ENCODE measurements at regions not wholly inside any gene's neighbourhood (a gene's known extent, or its start where the extent isn't known, plus 50 kb on each side); places are given as distances from the start of the nearest gene placed in this dataset.

DNA sequence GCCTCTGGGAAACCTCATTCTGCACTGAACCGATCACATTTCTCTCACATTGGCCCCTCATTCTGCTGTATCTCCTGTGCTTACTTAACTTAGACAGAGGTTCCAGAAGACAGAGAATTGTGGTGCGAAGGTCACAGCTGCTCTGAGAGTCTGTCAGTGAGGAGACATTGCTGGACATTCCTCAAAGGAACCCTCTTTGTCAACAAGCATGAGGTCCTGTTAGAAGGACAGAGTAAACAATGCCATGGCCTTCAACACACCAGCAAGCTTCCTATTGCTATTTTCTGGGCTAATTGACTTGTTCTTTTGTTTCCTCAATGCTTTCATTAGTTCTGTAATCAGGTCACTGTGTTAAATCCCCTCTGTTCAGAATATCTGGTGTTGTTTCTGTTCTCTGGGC is 109.3 kb upstream of the FZD8 start:
- H3K27me3 ChIP-seq, result no peaks in the 10 kb centered on the region
- no peaks in the 10 kb centered on the region for H3K9me3 ChIP-seq
- DNase-seq, result no peak
- H3K27ac ChIP-seq, result no peak overlapping the region
- H3K36me3 ChIP-seq, result no peaks in the 10 kb centered on the region
- H3K4me1 ChIP-seq, result no peaks in the 10 kb centered on the region
- no peak for TF ChIP-seq POLR2A (IDR thresholded peaks at IDR 0.05)
- TF ChIP-seq, protein P1, sequence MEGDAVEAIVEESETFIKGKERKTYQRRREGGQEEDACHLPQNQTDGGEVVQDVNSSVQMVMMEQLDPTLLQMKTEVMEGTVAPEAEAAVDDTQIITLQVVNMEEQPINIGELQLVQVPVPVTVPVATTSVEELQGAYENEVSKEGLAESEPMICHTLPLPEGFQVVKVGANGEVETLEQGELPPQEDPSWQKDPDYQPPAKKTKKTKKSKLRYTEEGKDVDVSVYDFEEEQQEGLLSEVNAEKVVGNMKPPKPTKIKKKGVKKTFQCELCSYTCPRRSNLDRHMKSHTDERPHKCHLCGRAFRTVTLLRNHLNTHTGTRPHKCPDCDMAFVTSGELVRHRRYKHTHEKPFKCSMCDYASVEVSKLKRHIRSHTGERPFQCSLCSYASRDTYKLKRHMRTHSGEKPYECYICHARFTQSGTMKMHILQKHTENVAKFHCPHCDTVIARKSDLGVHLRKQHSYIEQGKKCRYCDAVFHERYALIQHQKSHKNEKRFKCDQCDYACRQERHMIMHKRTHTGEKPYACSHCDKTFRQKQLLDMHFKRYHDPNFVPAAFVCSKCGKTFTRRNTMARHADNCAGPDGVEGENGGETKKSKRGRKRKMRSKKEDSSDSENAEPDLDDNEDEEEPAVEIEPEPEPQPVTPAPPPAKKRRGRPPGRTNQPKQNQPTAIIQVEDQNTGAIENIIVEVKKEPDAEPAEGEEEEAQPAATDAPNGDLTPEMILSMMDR (IDR thresholded peaks at IDR 0.05), result no peak
- no peak overlapping the region for H3K4me3 ChIP-seq

DNA sequence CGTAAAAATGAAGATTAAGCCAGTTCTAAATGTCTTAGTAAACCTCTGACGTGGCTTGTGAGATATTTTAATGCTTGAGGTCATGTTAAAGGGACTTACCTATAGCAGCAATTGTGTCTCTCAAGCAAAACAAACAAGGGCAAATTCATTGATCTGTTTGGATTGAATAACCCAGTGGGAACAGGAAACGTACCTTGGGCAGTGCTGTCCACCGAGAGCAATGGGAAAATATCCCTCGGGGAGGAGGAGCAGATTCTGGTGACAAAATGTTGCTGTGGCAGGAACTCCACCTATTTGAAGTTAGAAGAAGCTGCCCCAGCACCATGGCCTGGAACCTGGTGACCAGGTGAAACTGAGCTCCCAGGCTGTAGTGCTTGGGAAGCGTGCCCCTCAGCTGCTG is 107.1 kb upstream of the FZD8 start:
- Histone ChIP-seq H3K9me3 (no peaks in the 10 kb centered on the region), H3K27me3 (no peaks in the 10 kb centered on the region), H3K4me3 (no peak overlapping the region), H3K36me3 (no peaks in the 10 kb centered on the region), H3K27ac (no peak overlapping the region), H3K4me1 (no peaks in the 10 kb centered on the region)
- no peak for DNase-seq
- TF ChIP-seq POLR2A (IDR thresholded peaks at IDR 0.05), result no peak
- TF ChIP-seq, protein P1 (IDR thresholded peaks at IDR 0.05), result no peak

DNA sequence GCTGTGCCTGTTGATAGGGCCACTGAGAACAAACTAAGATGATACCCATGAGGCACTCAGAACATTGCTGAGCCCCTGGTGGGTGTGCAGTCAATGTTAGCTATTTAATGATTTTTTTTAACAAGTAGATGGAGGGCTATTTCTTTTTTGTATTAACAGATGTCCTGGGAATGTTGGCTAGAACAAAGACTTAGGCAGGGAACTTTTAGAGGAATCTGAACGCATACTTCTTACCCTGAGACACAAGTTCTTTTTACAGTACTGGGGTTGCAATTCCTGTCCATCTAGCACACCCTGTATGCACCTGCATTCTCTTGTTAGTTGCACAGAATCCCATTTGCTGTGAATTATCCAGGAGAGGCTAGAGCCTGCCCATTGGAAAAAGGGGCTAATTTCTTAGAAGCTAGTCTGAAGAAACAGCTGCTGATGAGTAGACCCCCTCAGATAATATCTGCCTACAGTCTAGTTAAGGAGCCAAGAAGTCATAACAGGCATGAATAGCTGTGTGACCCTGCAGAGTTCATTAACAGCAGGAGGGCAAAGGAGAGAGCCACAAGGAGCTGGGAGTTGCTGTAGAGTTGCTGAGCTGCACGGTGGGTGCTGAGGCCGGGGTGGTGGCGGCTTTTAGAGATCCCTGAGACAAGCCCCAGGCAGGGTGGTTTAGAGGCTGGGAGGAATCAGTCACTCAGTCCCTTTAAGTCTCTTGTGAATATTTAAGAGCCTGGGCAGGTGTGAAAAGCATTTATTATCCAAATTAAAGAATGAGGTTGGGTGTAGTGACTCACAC is 103.7 kb upstream of the FZD8 start:
- Histone ChIP-seq H3K36me3 (no peaks in the 10 kb centered on the region), H3K9me3 (no peaks in the 10 kb centered on the region), H3K4me1 (no peaks in the 10 kb centered on the region), H3K27me3 (no peaks in the 10 kb centered on the region), H3K27ac (no peak overlapping the region), H3K4me3 (no peak overlapping the region)
- no peak for DNase-seq
- TF ChIP-seq, protein P1 (IDR thresholded peaks at IDR 0.05), result no peak
- no peak for TF ChIP-seq POLR2A (IDR thresholded peaks at IDR 0.05)

DNA sequence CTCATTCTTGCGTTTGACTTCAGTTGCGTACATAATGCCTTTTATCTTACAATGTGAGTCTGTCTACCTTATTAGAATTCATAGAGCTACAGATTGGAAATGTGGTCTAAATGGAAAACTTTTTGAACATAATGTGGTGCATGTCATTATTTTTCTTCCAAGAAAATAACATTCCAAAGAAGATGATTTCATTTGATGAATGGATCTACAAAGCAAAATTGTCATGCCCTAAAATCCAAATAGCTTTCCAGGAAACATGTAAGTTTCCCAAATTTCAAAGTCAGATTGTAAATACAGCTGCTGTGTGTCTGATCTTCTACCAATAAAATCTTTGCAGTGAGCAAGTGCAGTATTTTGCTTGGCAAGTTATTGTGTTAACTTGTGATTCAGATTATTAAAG is 101.8 kb upstream of the FZD8 start:
- Histone ChIP-seq H3K4me1 (no peaks in the 10 kb centered on the region), H3K9me3 (no peaks in the 10 kb centered on the region), H3K36me3 (no peaks in the 10 kb centered on the region), H3K4me3 (no peak overlapping the region), H3K27ac (no peak overlapping the region), H3K27me3 (no peaks in the 10 kb centered on the region)
- TF ChIP-seq, protein P1 (IDR thresholded peaks at IDR 0.05), result no peak
- no peak for TF ChIP-seq POLR2A (IDR thresholded peaks at IDR 0.05)
- DNase-seq, result no peak

DNA sequence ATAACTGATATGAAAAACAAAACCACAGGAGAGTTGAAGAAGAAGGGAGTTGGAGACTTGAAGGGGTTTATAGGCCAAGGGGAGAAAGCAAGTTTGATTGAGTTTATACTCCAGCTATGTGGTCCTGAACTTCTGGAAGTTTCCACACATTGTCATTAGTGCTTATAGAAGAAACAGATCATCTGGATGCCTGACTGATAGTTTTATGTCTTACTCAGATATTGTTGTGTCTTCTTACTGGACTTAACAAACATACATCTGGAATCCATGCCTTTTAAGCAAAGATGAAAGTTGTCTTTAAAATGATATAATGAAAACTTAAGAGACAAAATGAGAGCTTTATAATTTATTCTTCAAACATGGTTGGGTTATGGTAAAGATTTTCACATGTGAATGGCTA is 101.3 kb upstream of the FZD8 start:
- no peak for DNase-seq
- Histone ChIP-seq H3K4me3 (no peak overlapping the region), H3K27me3 (no peaks in the 10 kb centered on the region), H3K9me3 (no peaks in the 10 kb centered on the region), H3K27ac (no peak overlapping the region), H3K4me1 (no peaks in the 10 kb centered on the region), H3K36me3 (no peaks in the 10 kb centered on the region)
- no peak for TF ChIP-seq POLR2A (IDR thresholded peaks at IDR 0.05)
- TF ChIP-seq, protein P1 (IDR thresholded peaks at IDR 0.05), result no peak

All from Peyer's patch (tissue), 4 donors.